Nephron progenitor cell (in vitro differentiated cells): ENCODE measurements at regions not wholly inside any gene's neighbourhood (a gene's known extent, or its start where the extent isn't known, plus 50 kb on each side); places are given as distances from the start of the nearest gene placed in this dataset.

Experiments used
- DNase-seq: peaks from one replicate; pipeline ENCODE4 v3.0.0; 2021
- H3K27ac Mint-ChIP-seq: 2 replicates; pipeline ENCODE4 v1.8.0; 2021; ENCODE audit warnings: mild to moderate bottlenecking, moderate library complexity, mixed read lengths
- H3K27me3 Mint-ChIP-seq: 2 replicates; pipeline ENCODE4 v1.8.0; 2021; ENCODE audit warnings: mild to moderate bottlenecking, low read depth, mixed read lengths; ENCODE audit not compliant: poor library complexity
- H3K36me3 Mint-ChIP-seq: 2 replicates; pipeline ENCODE4 v1.8.0; 2021; ENCODE audit warnings: low read depth, mixed read lengths
- H3K4me1 Mint-ChIP-seq: 2 replicates; pipeline ENCODE4 v1.8.0; 2021; ENCODE audit warnings: mixed read lengths
- H3K4me3 Mint-ChIP-seq: 2 replicates; pipeline ENCODE4 v1.8.0; 2021; ENCODE audit warnings: mild to moderate bottlenecking, moderate library complexity, mixed read lengths
- H3K9me3 Mint-ChIP-seq: 2 replicates; pipeline ENCODE4 v1.8.0; 2021; ENCODE audit warnings: mild to moderate bottlenecking, moderate library complexity, mixed read lengths
- CTCF ChIP-seq: fragments of 200-600 bp; sonication (generic); IDR thresholded peaks from 2 replicates; pipeline ENCODE4 v1.5.0; 2021; ENCODE audit warnings: antibody characterized with exemption

- Mint-ChIP-seq H3K27me3 (no peaks in the 10 kb centered on the region), H3K36me3 (no peaks in the 10 kb centered on the region), H3K4me1 (no peaks in the 10 kb centered on the region), H3K27ac (no peak overlapping the region), H3K4me3 (no peak overlapping the region), H3K9me3 (peaks cover 12% of the 10 kb centered on the region)
- DNase-seq = no peak
- no peak for TF ChIP-seq CTCF
Observed at GRCh38 chr3:26960382-26960781, 337.8 kb downstream of the LRRC3B start.

GRCh38 chr3:26962492-26963360 is 340.2 kb downstream of the LRRC3B start:
- Mint-ChIP-seq H3K27me3 (no peaks in the 10 kb centered on the region), H3K4me3 (no peak overlapping the region), H3K9me3 (peaks cover 7% of the 10 kb centered on the region), H3K4me1 (no peaks in the 10 kb centered on the region), H3K36me3 (no peaks in the 10 kb centered on the region), H3K27ac (no peak overlapping the region)
- TF ChIP-seq CTCF = no peak
- DNase-seq = no peak

GRCh38 chr3:26963361-26963743 is 340.8 kb downstream of the LRRC3B start:
- DNase-seq = no peak
- no peak overlapping the region for H3K27ac Mint-ChIP-seq
- H3K4me3 Mint-ChIP-seq = no peak overlapping the region
- no peaks in the 10 kb centered on the region for H3K27me3 Mint-ChIP-seq
- no peaks in the 10 kb centered on the region for H3K36me3 Mint-ChIP-seq
- no peaks in the 10 kb centered on the region for H3K4me1 Mint-ChIP-seq
- TF ChIP-seq CTCF = peak; percentile 27
- H3K9me3 Mint-ChIP-seq = peaks cover 7% of the 10 kb centered on the region

GRCh38 chr3:26964313-26964712 is 341.7 kb downstream of the LRRC3B start:
- Mint-ChIP-seq H3K4me3 (no peak overlapping the region), H3K9me3 (peaks cover 7% of the 10 kb centered on the region)
- TF ChIP-seq CTCF = no peak

GRCh38 chr3:26964836-26965235 is 342.3 kb downstream of the LRRC3B start:
- Mint-ChIP-seq H3K27ac (no peak overlapping the region), H3K9me3 (peaks cover 7% of the 10 kb centered on the region), H3K27me3 (no peaks in the 10 kb centered on the region), H3K36me3 (no peaks in the 10 kb centered on the region), H3K4me1 (no peaks in the 10 kb centered on the region), H3K4me3 (no peak overlapping the region)
- no peak for TF ChIP-seq CTCF
- DNase-seq = no peak

More at GRCh38 chr3:26964313-26964712, 341.7 kb downstream of the LRRC3B start:
- no peak for DNase-seq
- Mint-ChIP-seq H3K27me3 (no peaks in the 10 kb centered on the region), H3K27ac (no peak overlapping the region), H3K4me1 (no peaks in the 10 kb centered on the region), H3K36me3 (no peaks in the 10 kb centered on the region)

GRCh38 chr3:26967501-26967900 is 344.9 kb downstream of the LRRC3B start:
- no peak for DNase-seq
- H3K36me3 Mint-ChIP-seq = no peaks in the 10 kb centered on the region
- no peaks in the 10 kb centered on the region for H3K27me3 Mint-ChIP-seq
- peaks cover 7% of the 10 kb centered on the region for H3K9me3 Mint-ChIP-seq
- no peak overlapping the region for H3K27ac Mint-ChIP-seq
- TF ChIP-seq CTCF = no peak
- H3K4me1 Mint-ChIP-seq = no peaks in the 10 kb centered on the region
- H3K4me3 Mint-ChIP-seq = no peak overlapping the region
